ENCODE measurements at regions not wholly inside any gene's neighbourhood (a gene's known extent, or its start where the extent isn't known, plus 50 kb on each side); places are given as distances from the start of the nearest gene placed in this dataset.

- no peaks in the 10 kb centered on the region for H3K27me3 ChIP-seq (ENCODE audit: insufficient read depth, low read length, poor library complexity)
- no peak overlapping the region for H3K4ac ChIP-seq (ENCODE audit: low read depth, low read length)
- no peak overlapping the region for H3K23ac ChIP-seq (ENCODE audit: low read length)
- DNase-seq: peak; percentile 37
- no peaks in the 10 kb centered on the region for H3K36me3 ChIP-seq (ENCODE audit: control insufficient read depth, insufficient read depth, low read length)
- no peak overlapping the region for H3K27ac ChIP-seq (ENCODE audit: low read depth, low read length)
- H2BK120ac ChIP-seq (ENCODE audit: low read depth, low read length): no peak overlapping the region
- no peak overlapping the region for H3K4me3 ChIP-seq (ENCODE audit: low read length)
- no peak overlapping the region for H3K56ac ChIP-seq (ENCODE audit: low read length)
- no peaks in the 10 kb centered on the region for H3K79me1 ChIP-seq (ENCODE audit: low read length)
- H3K18ac ChIP-seq (ENCODE audit: low read length): no peak overlapping the region
- no peak overlapping the region for H3K9ac ChIP-seq (ENCODE audit: low read length)
- H4K8ac ChIP-seq (ENCODE audit: low read depth, low read length): no peak overlapping the region
- no peak overlapping the region for H2AK5ac ChIP-seq (ENCODE audit: low read length)
- no peak overlapping the region for H2BK5ac ChIP-seq (ENCODE audit: low read length)
- H2BK15ac ChIP-seq (replicated peaks; ENCODE audit: low read depth): no peak overlapping the region
- no CpG with 5 or more reads among the region's 20 CpGs for WGBS (ENCODE audit: extremely low coverage, insufficient coverage, low lambda C conversion rate)
- H3K79me2 ChIP-seq (ENCODE audit: control insufficient read depth, insufficient read depth, low read length): no peaks in the 10 kb centered on the region
- H3K4me1 ChIP-seq (ENCODE audit: control insufficient read depth, low read depth, low read length): no peaks in the 10 kb centered on the region
- no peak overlapping the region for H4K5ac ChIP-seq (ENCODE audit: low read length)
- no peak overlapping the region for H3K4me2 ChIP-seq (ENCODE audit: low read length)
Measured at GRCh38 chr1:143699731-143700130, 272.1 kb downstream of the FAM72C start.

- H3K4me1 ChIP-seq (ENCODE audit: control insufficient read depth, low read depth, low read length): no peaks in the 10 kb centered on the region
- WGBS (ENCODE audit: extremely low coverage, insufficient coverage, low lambda C conversion rate): no CpG with 5 or more reads among the region's 17 CpGs
- no peak overlapping the region for H3K56ac ChIP-seq (ENCODE audit: low read length)
- H2BK15ac ChIP-seq (replicated peaks; ENCODE audit: low read depth): no peak overlapping the region
- no peak overlapping the region for H2BK5ac ChIP-seq (ENCODE audit: low read length)
- no peaks in the 10 kb centered on the region for H3K79me1 ChIP-seq (ENCODE audit: low read length)
- no peaks in the 10 kb centered on the region for H3K79me2 ChIP-seq (ENCODE audit: control insufficient read depth, insufficient read depth, low read length)
- no peaks in the 10 kb centered on the region for H3K27me3 ChIP-seq (ENCODE audit: insufficient read depth, low read length, poor library complexity)
- H4K5ac ChIP-seq (ENCODE audit: low read length): no peak overlapping the region
- no peak overlapping the region for H3K4me2 ChIP-seq (ENCODE audit: low read length)
- no peak overlapping the region for H3K18ac ChIP-seq (ENCODE audit: low read length)
- no peak overlapping the region for H2BK120ac ChIP-seq (ENCODE audit: low read depth, low read length)
- no peaks in the 10 kb centered on the region for H3K36me3 ChIP-seq (ENCODE audit: control insufficient read depth, insufficient read depth, low read length)
- no peak overlapping the region for H2AK5ac ChIP-seq (ENCODE audit: low read length)
- H3K27ac ChIP-seq (ENCODE audit: low read depth, low read length): no peak overlapping the region
- peak; percentile 31 for DNase-seq
- no peak overlapping the region for H3K4ac ChIP-seq (ENCODE audit: low read depth, low read length)
- H3K23ac ChIP-seq (ENCODE audit: low read length): no peak overlapping the region
- H4K8ac ChIP-seq (ENCODE audit: low read depth, low read length): no peak overlapping the region
- H3K9ac ChIP-seq (ENCODE audit: low read length): no peak overlapping the region
- H3K4me3 ChIP-seq (ENCODE audit: low read length): no peak overlapping the region
Measured at GRCh38 chr1:143699115-143699514, 272.7 kb downstream of the FAM72C start.

GRCh38 chr1:143698016-143698415 is 273.8 kb downstream of the FAM72C start:
- Histone ChIP-seq H3K79me2 (ENCODE audit: control insufficient read depth, insufficient read depth, low read length) (no peaks in the 10 kb centered on the region), H3K4me3 (ENCODE audit: low read length) (no peak overlapping the region), H3K4me2 (ENCODE audit: low read length) (no peak overlapping the region), H4K8ac (ENCODE audit: low read depth, low read length) (no peak overlapping the region), H3K18ac (ENCODE audit: low read length) (no peak overlapping the region), H2BK120ac (ENCODE audit: low read depth, low read length) (no peak overlapping the region), H3K4ac (ENCODE audit: low read depth, low read length) (no peak overlapping the region), H4K5ac (ENCODE audit: low read length) (no peak overlapping the region), H2BK5ac (ENCODE audit: low read length) (no peak overlapping the region), H3K9ac (ENCODE audit: low read length) (no peak overlapping the region), H3K36me3 (ENCODE audit: control insufficient read depth, insufficient read depth, low read length) (no peaks in the 10 kb centered on the region), H3K27ac (ENCODE audit: low read depth, low read length) (no peak overlapping the region), H3K56ac (ENCODE audit: low read length) (no peak overlapping the region), H2BK15ac (replicated peaks; ENCODE audit: low read depth) (no peak overlapping the region), H3K4me1 (ENCODE audit: control insufficient read depth, low read depth, low read length) (no peaks in the 10 kb centered on the region), H3K79me1 (ENCODE audit: low read length) (no peaks in the 10 kb centered on the region), H3K27me3 (ENCODE audit: insufficient read depth, low read length, poor library complexity) (no peaks in the 10 kb centered on the region), H2AK5ac (ENCODE audit: low read length) (no peak overlapping the region), H3K23ac (ENCODE audit: low read length) (no peak overlapping the region)
- no CpG with 5 or more reads among the region's 21 CpGs for WGBS (ENCODE audit: extremely low coverage, insufficient coverage, low lambda C conversion rate)
- DNase-seq: peak; percentile 64

GRCh38 chr1:143694085-143694484 is 277.7 kb downstream of the FAM72C start:
- DNase-seq: no peak
- Histone ChIP-seq H3K27me3 (ENCODE audit: insufficient read depth, low read length, poor library complexity) (no peaks in the 10 kb centered on the region), H3K79me1 (ENCODE audit: low read length) (no peaks in the 10 kb centered on the region), H3K27ac (ENCODE audit: low read depth, low read length) (no peak overlapping the region), H2BK15ac (replicated peaks; ENCODE audit: low read depth) (no peak overlapping the region), H3K4me3 (ENCODE audit: low read length) (no peak overlapping the region), H4K5ac (ENCODE audit: low read length) (no peak overlapping the region), H2BK120ac (ENCODE audit: low read depth, low read length) (no peak overlapping the region), H4K8ac (ENCODE audit: low read depth, low read length) (no peak overlapping the region), H3K79me2 (ENCODE audit: control insufficient read depth, insufficient read depth, low read length) (no peaks in the 10 kb centered on the region), H3K9ac (ENCODE audit: low read length) (no peak overlapping the region), H3K4me1 (ENCODE audit: control insufficient read depth, low read depth, low read length) (no peaks in the 10 kb centered on the region), H3K36me3 (ENCODE audit: control insufficient read depth, insufficient read depth, low read length) (no peaks in the 10 kb centered on the region), H2BK5ac (ENCODE audit: low read length) (no peak overlapping the region), H2AK5ac (ENCODE audit: low read length) (no peak overlapping the region), H3K18ac (ENCODE audit: low read length) (no peak overlapping the region), H3K23ac (ENCODE audit: low read length) (no peak overlapping the region), H3K4me2 (ENCODE audit: low read length) (no peak overlapping the region), H3K4ac (ENCODE audit: low read depth, low read length) (no peak overlapping the region), H3K56ac (ENCODE audit: low read length) (no peak overlapping the region)
- no CpG with 5 or more reads among the region's 3 CpGs for WGBS (ENCODE audit: extremely low coverage, insufficient coverage, low lambda C conversion rate)

GRCh38 chr1:143691971-143692529 is 279.7 kb downstream of the FAM72C start:
- Histone ChIP-seq H3K79me1 (ENCODE audit: low read length) (no peaks in the 10 kb centered on the region), H3K4me1 (ENCODE audit: control insufficient read depth, low read depth, low read length) (no peaks in the 10 kb centered on the region), H3K4me3 (ENCODE audit: low read length) (no peak overlapping the region), H4K8ac (ENCODE audit: low read depth, low read length) (no peak overlapping the region), H3K56ac (ENCODE audit: low read length) (no peak overlapping the region), H3K4me2 (ENCODE audit: low read length) (no peak overlapping the region), H2BK15ac (replicated peaks; ENCODE audit: low read depth) (no peak overlapping the region), H3K36me3 (ENCODE audit: control insufficient read depth, insufficient read depth, low read length) (no peaks in the 10 kb centered on the region), H3K9ac (ENCODE audit: low read length) (no peak overlapping the region), H3K23ac (ENCODE audit: low read length) (no peak overlapping the region), H3K79me2 (ENCODE audit: control insufficient read depth, insufficient read depth, low read length) (no peaks in the 10 kb centered on the region), H2AK5ac (ENCODE audit: low read length) (no peak overlapping the region), H2BK120ac (ENCODE audit: low read depth, low read length) (no peak overlapping the region), H3K27me3 (ENCODE audit: insufficient read depth, low read length, poor library complexity) (no peaks in the 10 kb centered on the region), H3K18ac (ENCODE audit: low read length) (no peak overlapping the region), H2BK5ac (ENCODE audit: low read length) (no peak overlapping the region), H4K5ac (ENCODE audit: low read length) (no peak overlapping the region), H3K27ac (ENCODE audit: low read depth, low read length) (no peak overlapping the region), H3K4ac (ENCODE audit: low read depth, low read length) (no peak overlapping the region)
- DNase-seq: no peak
- WGBS (ENCODE audit: extremely low coverage, insufficient coverage, low lambda C conversion rate): no CpG with 5 or more reads among the region's 29 CpGs

GRCh38 chr1:143691400-143691891 is 280.3 kb downstream of the FAM72C start:
- no peak overlapping the region for H4K5ac ChIP-seq (ENCODE audit: low read length)
- WGBS (ENCODE audit: extremely low coverage, insufficient coverage, low lambda C conversion rate): no CpG with 5 or more reads among the region's 27 CpGs
- H2BK15ac ChIP-seq (replicated peaks; ENCODE audit: low read depth): no peak overlapping the region
- no peak overlapping the region for H3K23ac ChIP-seq (ENCODE audit: low read length)
- H3K36me3 ChIP-seq (ENCODE audit: control insufficient read depth, insufficient read depth, low read length): no peaks in the 10 kb centered on the region
- peak; percentile 47 for DNase-seq
- no peak overlapping the region for H3K4me2 ChIP-seq (ENCODE audit: low read length)
- H3K27ac ChIP-seq (ENCODE audit: low read depth, low read length): no peak overlapping the region
- H2AK5ac ChIP-seq (ENCODE audit: low read length): no peak overlapping the region
- H3K79me1 ChIP-seq (ENCODE audit: low read length): no peaks in the 10 kb centered on the region
- H2BK5ac ChIP-seq (ENCODE audit: low read length): no peak overlapping the region
- H4K8ac ChIP-seq (ENCODE audit: low read depth, low read length): no peak overlapping the region
- no peak overlapping the region for H2BK120ac ChIP-seq (ENCODE audit: low read depth, low read length)
- H3K4me1 ChIP-seq (ENCODE audit: control insufficient read depth, low read depth, low read length): no peaks in the 10 kb centered on the region
- no peak overlapping the region for H3K9ac ChIP-seq (ENCODE audit: low read length)
- no peaks in the 10 kb centered on the region for H3K27me3 ChIP-seq (ENCODE audit: insufficient read depth, low read length, poor library complexity)
- no peak overlapping the region for H3K56ac ChIP-seq (ENCODE audit: low read length)
- no peaks in the 10 kb centered on the region for H3K79me2 ChIP-seq (ENCODE audit: control insufficient read depth, insufficient read depth, low read length)
- H3K18ac ChIP-seq (ENCODE audit: low read length): no peak overlapping the region
- no peak overlapping the region for H3K4ac ChIP-seq (ENCODE audit: low read depth, low read length)
- no peak overlapping the region for H3K4me3 ChIP-seq (ENCODE audit: low read length)

All from mesendoderm (in vitro differentiated cells).